ENCODE measurements at regions not wholly inside any gene's neighbourhood (a gene's known extent, or its start where the extent isn't known, plus 50 kb on each side); places are given as distances from the start of the nearest gene placed in this dataset.

- TF ChIP-seq, protein P1, sequence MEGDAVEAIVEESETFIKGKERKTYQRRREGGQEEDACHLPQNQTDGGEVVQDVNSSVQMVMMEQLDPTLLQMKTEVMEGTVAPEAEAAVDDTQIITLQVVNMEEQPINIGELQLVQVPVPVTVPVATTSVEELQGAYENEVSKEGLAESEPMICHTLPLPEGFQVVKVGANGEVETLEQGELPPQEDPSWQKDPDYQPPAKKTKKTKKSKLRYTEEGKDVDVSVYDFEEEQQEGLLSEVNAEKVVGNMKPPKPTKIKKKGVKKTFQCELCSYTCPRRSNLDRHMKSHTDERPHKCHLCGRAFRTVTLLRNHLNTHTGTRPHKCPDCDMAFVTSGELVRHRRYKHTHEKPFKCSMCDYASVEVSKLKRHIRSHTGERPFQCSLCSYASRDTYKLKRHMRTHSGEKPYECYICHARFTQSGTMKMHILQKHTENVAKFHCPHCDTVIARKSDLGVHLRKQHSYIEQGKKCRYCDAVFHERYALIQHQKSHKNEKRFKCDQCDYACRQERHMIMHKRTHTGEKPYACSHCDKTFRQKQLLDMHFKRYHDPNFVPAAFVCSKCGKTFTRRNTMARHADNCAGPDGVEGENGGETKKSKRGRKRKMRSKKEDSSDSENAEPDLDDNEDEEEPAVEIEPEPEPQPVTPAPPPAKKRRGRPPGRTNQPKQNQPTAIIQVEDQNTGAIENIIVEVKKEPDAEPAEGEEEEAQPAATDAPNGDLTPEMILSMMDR (IDR thresholded peaks at IDR 0.05) = no peak
- intact Hi-C loops (cut with DNase I) = no loop called here
These were observed 229.7 kb downstream of the SHOX2 start for GRCh38 chr3:157876556-157876955.

DNA sequence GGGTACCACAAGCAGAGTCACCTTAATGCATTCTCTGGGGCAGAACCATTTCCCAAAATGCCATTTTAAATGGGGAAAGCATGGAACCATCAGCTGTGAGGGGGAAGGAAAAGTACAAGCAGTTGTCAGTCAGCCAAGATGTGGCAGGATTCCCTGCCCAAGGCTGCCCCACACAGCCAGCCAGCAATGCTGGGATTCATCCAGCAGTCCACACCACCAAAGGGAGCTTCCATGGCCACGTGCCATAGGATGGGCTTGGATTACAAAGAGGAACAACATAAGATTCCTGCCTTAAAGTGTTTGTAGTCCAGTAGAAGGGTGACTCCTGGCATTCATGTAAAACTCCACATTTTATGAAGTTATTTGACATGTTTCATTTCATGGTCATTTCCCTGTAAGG is 233.3 kb downstream of the SHOX2 start:
- no peaks in the 10 kb centered on the region for H3K9me3 ChIP-seq
- H3K4me1 ChIP-seq = no peaks in the 10 kb centered on the region
- TF ChIP-seq, protein P1 (IDR thresholded peaks at IDR 0.05) = no peak
- DNase-seq = no peak
- no peak overlapping the region for H3K27ac ChIP-seq
- intact Hi-C loops (cut with DNase I) = no loop called here
- no peak overlapping the region for H3K4me3 ChIP-seq
- no peak for ATAC-seq
- H3K27me3 ChIP-seq (ENCODE audit: low read depth) = no peaks in the 10 kb centered on the region
- no peaks in the 10 kb centered on the region for H3K36me3 ChIP-seq

More at GRCh38 chr3:157876556-157876955, 229.7 kb downstream of the SHOX2 start:
- Histone ChIP-seq H3K36me3 (no peaks in the 10 kb centered on the region), H3K4me3 (no peak overlapping the region), H3K4me1 (no peaks in the 10 kb centered on the region), H3K27me3 (ENCODE audit: low read depth) (no peaks in the 10 kb centered on the region), H3K9me3 (no peaks in the 10 kb centered on the region), H3K27ac (no peak overlapping the region)
- DNase-seq = no peak
- ATAC-seq = no peak

- no peaks in the 10 kb centered on the region for H3K27me3 ChIP-seq (ENCODE audit: low read depth)
- DNase-seq (no peak), ATAC-seq (no peak)
- H3K4me3 ChIP-seq = no peak overlapping the region
- H3K4me1 ChIP-seq = no peaks in the 10 kb centered on the region
- H3K9me3 ChIP-seq = no peaks in the 10 kb centered on the region
- TF ChIP-seq, protein P1 (IDR thresholded peaks at IDR 0.05) = no peak
- H3K36me3 ChIP-seq = no peaks in the 10 kb centered on the region
- intact Hi-C loops (cut with DNase I) = no loop called here
- no peak overlapping the region for H3K27ac ChIP-seq
These were observed 234.3 kb downstream of the SHOX2 start for GRCh38 chr3:157871838-157872460.

GRCh38 chr3:157871248-157871647 is 235.0 kb downstream of the SHOX2 start:
- intact Hi-C loops (cut with DNase I) = no loop called here
- DNase-seq (no peak), ATAC-seq (no peak)
- Histone ChIP-seq H3K27me3 (ENCODE audit: low read depth) (no peaks in the 10 kb centered on the region), H3K4me1 (no peaks in the 10 kb centered on the region), H3K27ac (no peak overlapping the region), H3K4me3 (no peak overlapping the region), H3K36me3 (no peaks in the 10 kb centered on the region), H3K9me3 (no peaks in the 10 kb centered on the region)
- TF ChIP-seq, protein P1 (IDR thresholded peaks at IDR 0.05) = no peak

GRCh38 chr3:157868946-157869345 is 237.3 kb downstream of the SHOX2 start:
- no peak overlapping the region for H3K27ac ChIP-seq

More at GRCh38 chr3:157868946-157869345, 237.3 kb downstream of the SHOX2 start:
- ATAC-seq (no peak), DNase-seq (no peak)
- no peaks in the 10 kb centered on the region for H3K36me3 ChIP-seq
- H3K27me3 ChIP-seq (ENCODE audit: low read depth) = no peaks in the 10 kb centered on the region
- intact Hi-C loops (cut with DNase I) = no loop called here
- no peak overlapping the region for H3K4me3 ChIP-seq
- H3K9me3 ChIP-seq = no peaks in the 10 kb centered on the region
- TF ChIP-seq, protein P1 (IDR thresholded peaks at IDR 0.05) = no peak
- no peaks in the 10 kb centered on the region for H3K4me1 ChIP-seq
